GM12865 (cell line): ENCODE measurements at regions not wholly inside any gene's neighbourhood (a gene's known extent, or its start where the extent isn't known, plus 50 kb on each side); places are given as distances from the start of the nearest gene placed in this dataset.

Experiments
- DNase-seq: peaks from one replicate; pipeline ENCODE4 v3.0.0; 2010; ENCODE audit warnings: low read depth
- H3K4me3 ChIP-seq: 2 replicates; pipeline ENCODE4 v1.5.1; 2011; ENCODE audit warnings: mild to moderate bottlenecking, low read depth, low read length, control low read depth
- CTCF ChIP-seq: IDR thresholded peaks from 2 replicates; pipeline ENCODE4 v1.5.1; 2011; ENCODE audit warnings: low read length, control low read depth, low read depth, inconsistent platforms; ENCODE audit not compliant: insufficient read depth; ENCODE audit errors: missing control alignments

GRCh38 chr2:53247956-53248735, 519.5 kb upstream of the CHAC2 start:
- no peak for TF ChIP-seq CTCF
- no peak for DNase-seq

DNA sequence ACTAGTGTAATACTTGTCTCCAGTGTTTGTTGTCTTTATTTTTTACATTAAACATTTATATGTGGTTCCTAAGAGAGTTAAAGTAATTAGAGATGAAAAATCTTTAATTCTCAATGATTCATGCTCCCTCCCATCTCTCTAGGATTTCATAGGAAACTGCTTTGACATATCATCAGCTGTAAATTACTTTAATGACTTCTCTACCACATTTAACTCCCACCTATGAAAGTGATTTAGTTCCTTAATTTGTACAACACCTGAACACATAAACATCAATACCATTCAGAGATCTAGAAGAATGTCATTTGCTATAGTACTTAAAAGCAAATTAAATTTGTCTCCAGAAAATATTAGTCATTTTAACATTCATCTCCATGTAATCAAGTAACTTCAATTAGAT, 524.2 kb upstream of the CHAC2 start:
- DNase-seq: no peak
- no peak for TF ChIP-seq CTCF
- no peak overlapping the region for H3K4me3 ChIP-seq

More at GRCh38 chr2:53247956-53248735, 519.5 kb upstream of the CHAC2 start:
- H3K4me3 ChIP-seq: no peak overlapping the region

DNA sequence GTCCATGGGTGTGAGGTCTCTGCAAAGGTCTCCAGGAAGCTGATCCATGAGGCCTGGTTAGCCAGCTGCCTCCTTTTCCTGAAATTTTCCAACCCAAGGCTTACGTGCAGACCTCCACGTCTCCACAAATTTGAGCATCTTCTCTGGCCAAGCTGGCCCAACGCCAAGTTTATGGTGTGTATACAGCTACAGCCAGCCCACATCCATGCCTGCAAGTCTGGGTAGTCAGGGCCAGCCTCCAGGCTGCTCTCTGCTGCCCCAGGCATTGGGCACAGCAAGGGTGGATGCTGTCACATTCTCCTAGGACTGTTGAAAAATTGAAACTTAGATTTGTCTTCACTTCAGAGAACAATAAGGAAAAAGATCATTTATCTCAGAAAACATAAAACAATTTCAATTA, 525.5 kb upstream of the CHAC2 start:
- no peak for TF ChIP-seq CTCF
- no peak for DNase-seq
- no peak overlapping the region for H3K4me3 ChIP-seq

GRCh38 chr2:53235836-53236582, 531.6 kb upstream of the CHAC2 start:
- DNase-seq: no peak

DNA sequence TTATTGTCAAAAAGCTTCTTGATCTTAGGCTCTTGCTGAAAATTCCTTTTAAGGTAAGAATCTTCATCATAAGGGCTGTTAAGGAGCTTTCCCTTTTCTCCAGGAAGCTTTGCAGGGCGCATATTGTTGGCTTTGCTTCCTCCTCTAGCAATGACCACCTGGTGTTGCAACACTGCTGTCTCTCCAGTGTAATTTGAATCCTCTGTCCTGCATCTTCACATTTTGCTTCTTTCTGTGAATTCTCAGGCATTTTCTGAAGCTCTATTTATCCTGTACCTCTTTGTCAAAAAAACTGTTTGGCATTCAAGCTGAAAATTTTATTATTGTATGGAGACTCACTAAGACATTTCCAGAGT, 533.1 kb upstream of the CHAC2 start:
- no peak overlapping the region for H3K4me3 ChIP-seq
- DNase-seq: no peak
- TF ChIP-seq CTCF: no peak

More at GRCh38 chr2:53235836-53236582, 531.6 kb upstream of the CHAC2 start:
- TF ChIP-seq CTCF: no peak
- no peak overlapping the region for H3K4me3 ChIP-seq

DNA sequence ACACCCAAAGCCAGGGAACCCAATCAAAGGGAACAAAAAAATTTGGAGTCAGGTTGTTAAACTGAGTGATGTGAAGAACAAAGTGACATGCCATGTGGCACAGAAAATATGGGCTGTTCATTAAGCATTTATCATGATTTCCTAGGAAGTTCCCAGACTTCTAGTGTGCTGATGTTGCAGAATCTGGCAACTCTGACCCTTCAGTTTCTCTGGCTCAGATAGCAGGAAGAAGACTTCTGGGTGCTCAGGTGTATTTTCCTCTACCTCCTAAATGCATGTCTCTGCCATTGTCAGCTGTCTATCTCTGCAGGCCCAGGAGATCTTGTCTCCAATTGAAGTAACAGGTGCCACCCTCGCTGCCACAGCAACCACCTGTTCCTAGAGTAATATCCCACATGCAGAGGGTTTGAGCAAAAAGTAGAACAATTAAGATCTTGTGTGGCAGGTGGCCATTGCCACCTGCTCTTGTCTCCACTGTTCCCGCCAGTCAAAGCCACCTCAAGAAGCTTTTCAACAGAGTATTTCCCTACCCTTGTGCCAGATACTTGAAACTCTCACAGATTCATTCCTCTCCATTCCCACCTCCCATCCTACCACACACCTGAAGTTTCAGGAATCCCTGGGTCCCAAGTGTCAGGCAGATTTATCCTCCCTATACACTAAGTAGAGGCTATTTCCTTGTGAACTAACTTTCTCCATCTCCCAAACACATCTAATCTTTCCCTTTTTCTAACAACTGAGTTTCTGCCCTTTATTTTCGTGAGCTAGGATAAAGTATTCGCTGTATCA, 533.7 kb upstream of the CHAC2 start:
- no peak for TF ChIP-seq CTCF
- no peak overlapping the region for H3K4me3 ChIP-seq
- no peak for DNase-seq
